ENCODE measurements at regions not wholly inside any gene's neighbourhood (a gene's known extent, or its start where the extent isn't known, plus 50 kb on each side); places are given as distances from the start of the nearest gene placed in this dataset.
"Not testable (repeated sequence)": the region's sequence is repeated elsewhere in the genome, so short reads cannot be mapped to it uniquely, and the experiment has no call there.

GRCh38 chr5:83810511-83810910, 89.9 kb upstream of the HAPLN1 start:
- H2AFZ ChIP-seq (ENCODE audit: low read depth, low read length): no peak overlapping the region
- WGBS: no CpG with 5 or more reads among the region's 1 CpG
- no peak overlapping the region for H4K91ac ChIP-seq (ENCODE audit: low read length)
- H3K79me1 ChIP-seq (replicated peaks; ENCODE audit: low read length, poor library complexity, severe bottlenecking): no peaks in the 10 kb centered on the region
- H2AK5ac ChIP-seq (ENCODE audit: low read length, severe bottlenecking): no peak overlapping the region
- no peaks in the 10 kb centered on the region for H3K9me3 ChIP-seq (ENCODE audit: control insufficient read depth, low read length)
- no peak overlapping the region for H3K4ac ChIP-seq (ENCODE audit: low read depth in 1 of 2, low read length in 2 of 2)
- no peak for DNase-seq
- H2BK5ac ChIP-seq (ENCODE audit: low read depth, low read length, poor library complexity, severe bottlenecking): no peak overlapping the region
- no peak overlapping the region for H2BK120ac ChIP-seq (ENCODE audit: low read depth, low read length)
- no peak overlapping the region for H4K8ac ChIP-seq (ENCODE audit: low read length)
- H3K4me3 ChIP-seq (ENCODE audit: insufficient read depth in 1 of 2, low read depth in 1 of 2, low read length in 2 of 2): no peak overlapping the region
- no peaks in the 10 kb centered on the region for H3K36me3 ChIP-seq (ENCODE audit: control insufficient read depth in 1 of 2, insufficient read depth in 2 of 2, low read depth in 1 of 2, low read length in 2 of 2)
- H3K23ac ChIP-seq (ENCODE audit: low read length in 2 of 2): no peak overlapping the region
- H3K27me3 ChIP-seq (ENCODE audit: control insufficient read depth in 1 of 2, insufficient read depth in 1 of 2, low read length in 2 of 2): no peaks in the 10 kb centered on the region
- no peak overlapping the region for H2BK12ac ChIP-seq (ENCODE audit: low read length in 2 of 2)
- no peak overlapping the region for H3K18ac ChIP-seq (ENCODE audit: low read depth in 1 of 2, low read length in 2 of 2)
- H3K14ac ChIP-seq (ENCODE audit: low read length in 2 of 2): no peak overlapping the region
- H3K27ac ChIP-seq (ENCODE audit: low read length, poor library complexity, severe bottlenecking): no peak overlapping the region
- H3K4me2 ChIP-seq (ENCODE audit: low read length, poor library complexity, severe bottlenecking): no peak overlapping the region
- no peaks in the 10 kb centered on the region for H3K4me1 ChIP-seq (ENCODE audit: control insufficient read depth, insufficient read depth, low read depth, low read length)
- H3K9ac ChIP-seq (ENCODE audit: low read length): no peak overlapping the region
- no peak overlapping the region for H2BK15ac ChIP-seq (ENCODE audit: low read depth, poor library complexity, severe bottlenecking)

- Histone ChIP-seq H2BK12ac (ENCODE audit: low read length in 2 of 2) (no peak overlapping the region), H2AFZ (ENCODE audit: low read depth, low read length) (no peak overlapping the region), H4K8ac (ENCODE audit: low read length) (no peak overlapping the region), H2BK15ac (ENCODE audit: low read depth, poor library complexity, severe bottlenecking) (no peak overlapping the region), H3K14ac (ENCODE audit: low read length in 2 of 2) (no peak overlapping the region), H3K4me1 (ENCODE audit: control insufficient read depth, insufficient read depth, low read depth, low read length) (no peaks in the 10 kb centered on the region), H3K79me1 (replicated peaks; ENCODE audit: low read length, poor library complexity, severe bottlenecking) (no peaks in the 10 kb centered on the region), H3K9ac (ENCODE audit: low read length) (no peak overlapping the region), H3K9me3 (ENCODE audit: control insufficient read depth, low read length) (no peaks in the 10 kb centered on the region), H3K4me2 (ENCODE audit: low read length, poor library complexity, severe bottlenecking) (no peak overlapping the region), H4K91ac (ENCODE audit: low read length) (no peak overlapping the region), H3K36me3 (ENCODE audit: control insufficient read depth in 1 of 2, insufficient read depth in 2 of 2, low read depth in 1 of 2, low read length in 2 of 2) (no peaks in the 10 kb centered on the region), H3K23ac (ENCODE audit: low read length in 2 of 2) (no peak overlapping the region), H3K4me3 (ENCODE audit: insufficient read depth in 1 of 2, low read depth in 1 of 2, low read length in 2 of 2) (no peak overlapping the region), H2BK120ac (ENCODE audit: low read depth, low read length) (no peak overlapping the region), H2BK5ac (ENCODE audit: low read depth, low read length, poor library complexity, severe bottlenecking) (no peak overlapping the region), H3K27me3 (ENCODE audit: control insufficient read depth in 1 of 2, insufficient read depth in 1 of 2, low read length in 2 of 2) (no peaks in the 10 kb centered on the region), H3K18ac (ENCODE audit: low read depth in 1 of 2, low read length in 2 of 2) (no peak overlapping the region), H3K4ac (ENCODE audit: low read depth in 1 of 2, low read length in 2 of 2) (no peak overlapping the region), H3K27ac (ENCODE audit: low read length, poor library complexity, severe bottlenecking) (no peak overlapping the region), H2AK5ac (ENCODE audit: low read length, severe bottlenecking) (no peak overlapping the region)
- WGBS: 56% methylated on average over 1 of the region's 2 CpGs
- peak; percentile 49 for DNase-seq
Measured at GRCh38 chr5:83802686-83803085, 82.0 kb upstream of the HAPLN1 start.

- Histone ChIP-seq H3K79me1 (replicated peaks; ENCODE audit: low read length, poor library complexity, severe bottlenecking) (no peaks in the 10 kb centered on the region), H3K4me3 (ENCODE audit: insufficient read depth in 1 of 2, low read depth in 1 of 2, low read length in 2 of 2) (no peak overlapping the region), H3K4ac (ENCODE audit: low read depth in 1 of 2, low read length in 2 of 2) (no peak overlapping the region), H3K4me1 (ENCODE audit: control insufficient read depth, insufficient read depth, low read depth, low read length) (no peaks in the 10 kb centered on the region), H2BK15ac (ENCODE audit: low read depth, poor library complexity, severe bottlenecking) (no peak overlapping the region), H2BK12ac (ENCODE audit: low read length in 2 of 2) (no peak overlapping the region), H3K23ac (ENCODE audit: low read length in 2 of 2) (no peak overlapping the region), H4K91ac (ENCODE audit: low read length) (no peak overlapping the region), H3K4me2 (ENCODE audit: low read length, poor library complexity, severe bottlenecking) (no peak overlapping the region), H3K36me3 (ENCODE audit: control insufficient read depth in 1 of 2, insufficient read depth in 2 of 2, low read depth in 1 of 2, low read length in 2 of 2) (no peaks in the 10 kb centered on the region), H4K8ac (ENCODE audit: low read length) (no peak overlapping the region), H3K9ac (ENCODE audit: low read length) (no peak overlapping the region), H3K9me3 (ENCODE audit: control insufficient read depth, low read length) (no peaks in the 10 kb centered on the region), H3K14ac (ENCODE audit: low read length in 2 of 2) (no peak overlapping the region), H3K18ac (ENCODE audit: low read depth in 1 of 2, low read length in 2 of 2) (no peak overlapping the region), H2BK120ac (ENCODE audit: low read depth, low read length) (no peak overlapping the region), H3K27me3 (ENCODE audit: control insufficient read depth in 1 of 2, insufficient read depth in 1 of 2, low read length in 2 of 2) (no peaks in the 10 kb centered on the region), H2AFZ (ENCODE audit: low read depth, low read length) (no peak overlapping the region), H3K27ac (ENCODE audit: low read length, poor library complexity, severe bottlenecking) (no peak overlapping the region), H2AK5ac (ENCODE audit: low read length, severe bottlenecking) (no peak overlapping the region), H2BK5ac (ENCODE audit: low read depth, low read length, poor library complexity, severe bottlenecking) (no peak overlapping the region)
- no peak for DNase-seq
- no CpG with 5 or more reads among the region's 2 CpGs for WGBS
Measured at GRCh38 chr5:83800201-83800600, 79.5 kb upstream of the HAPLN1 start.

GRCh38 chr5:83799020-83799419, 78.4 kb upstream of the HAPLN1 start:
- H2AK5ac ChIP-seq (ENCODE audit: low read length, severe bottlenecking); H3K4me1 ChIP-seq (ENCODE audit: control insufficient read depth, insufficient read depth, low read depth, low read length); H3K27ac ChIP-seq (ENCODE audit: low read length, poor library complexity, severe bottlenecking); H3K36me3 ChIP-seq (ENCODE audit: control insufficient read depth in 1 of 2, insufficient read depth in 2 of 2, low read depth in 1 of 2, low read length in 2 of 2); H3K4ac ChIP-seq (ENCODE audit: low read depth in 1 of 2, low read length in 2 of 2); H3K9me3 ChIP-seq (ENCODE audit: control insufficient read depth, low read length); H3K4me3 ChIP-seq (ENCODE audit: insufficient read depth in 1 of 2, low read depth in 1 of 2, low read length in 2 of 2); H3K14ac ChIP-seq (ENCODE audit: low read length in 2 of 2); H3K9ac ChIP-seq (ENCODE audit: low read length); H2BK12ac ChIP-seq (ENCODE audit: low read length in 2 of 2); H2AFZ ChIP-seq (ENCODE audit: low read depth, low read length); H2BK5ac ChIP-seq (ENCODE audit: low read depth, low read length, poor library complexity, severe bottlenecking); DNase-seq; H3K18ac ChIP-seq (ENCODE audit: low read depth in 1 of 2, low read length in 2 of 2); H3K4me2 ChIP-seq (ENCODE audit: low read length, poor library complexity, severe bottlenecking); H3K79me1 ChIP-seq (replicated peaks; ENCODE audit: low read length, poor library complexity, severe bottlenecking); H2BK15ac ChIP-seq (ENCODE audit: low read depth, poor library complexity, severe bottlenecking); H4K91ac ChIP-seq (ENCODE audit: low read length); H2BK120ac ChIP-seq (ENCODE audit: low read depth, low read length); H4K8ac ChIP-seq (ENCODE audit: low read length); H3K27me3 ChIP-seq (ENCODE audit: control insufficient read depth in 1 of 2, insufficient read depth in 1 of 2, low read length in 2 of 2); H3K23ac ChIP-seq (ENCODE audit: low read length in 2 of 2): not testable (repeated sequence)
- 74% methylated on average over 11 of the region's 11 CpGs for WGBS
